Esophagus muscularis mucosa (tissue), 4 donors: ENCODE measurements at regions not wholly inside any gene's neighbourhood (a gene's known extent, or its start where the extent isn't known, plus 50 kb on each side); places are given as distances from the start of the nearest gene placed in this dataset.

ENCODE experiments used
- EP300 ChIP-seq: sonication (generic); formaldehyde crosslinking; IDR thresholded peaks from one replicate; pipeline ENCODE4 v1.6.1; 2017; ENCODE audit warnings: antibody characterized with exemption
- POLR2A ChIP-seq: fragments of 450-650 bp; IDR thresholded peaks from one replicate; pipeline ENCODE4 v1.6.1; 2017; ENCODE audit warnings: antibody characterized with exemption, moderate library complexity, mild to moderate bottlenecking, low read depth
- POLR2AphosphoS5 ChIP-seq, 2 donors: sonication (generic); formaldehyde crosslinking; IDR thresholded peaks; one replicate each; pipeline ENCODE4 v1.6.1; 2017; ENCODE audit warnings: antibody characterized with exemption in 2 of 2
- TF ChIP-seq, protein P1 (sequence below), 3 experiments: fragments of 200-600 bp in 2 of 3; fragments of 450-650 bp in 1 of 3; sonication (generic) in 2 of 3; IDR thresholded peaks; one replicate each; pipeline ENCODE4 v1.5.1; 2017 to 2019; ENCODE audit warnings: antibody characterized with exemption in 3 of 3, mild to moderate bottlenecking in 2 of 3, moderate library complexity in 1 of 3

DNA sequence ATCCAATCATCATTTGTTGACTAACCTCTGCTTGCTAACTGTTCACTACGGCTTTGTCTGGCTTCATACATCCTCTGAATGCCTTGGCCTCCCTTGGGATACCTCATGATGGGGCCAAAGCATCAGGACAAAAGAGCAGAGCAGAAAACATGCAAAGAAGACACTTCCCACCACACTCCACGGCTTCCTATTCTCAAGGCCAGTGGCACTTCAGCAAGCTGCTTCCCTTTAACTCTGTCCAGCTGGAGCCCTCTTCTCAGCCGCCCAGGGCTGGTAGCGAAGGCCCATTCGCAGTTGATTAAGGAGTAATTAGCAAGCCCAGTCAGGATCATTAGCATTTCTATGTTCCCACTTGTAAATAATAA is 224.3 kb upstream of the FGGY start:
- TF ChIP-seq, protein P1, sequence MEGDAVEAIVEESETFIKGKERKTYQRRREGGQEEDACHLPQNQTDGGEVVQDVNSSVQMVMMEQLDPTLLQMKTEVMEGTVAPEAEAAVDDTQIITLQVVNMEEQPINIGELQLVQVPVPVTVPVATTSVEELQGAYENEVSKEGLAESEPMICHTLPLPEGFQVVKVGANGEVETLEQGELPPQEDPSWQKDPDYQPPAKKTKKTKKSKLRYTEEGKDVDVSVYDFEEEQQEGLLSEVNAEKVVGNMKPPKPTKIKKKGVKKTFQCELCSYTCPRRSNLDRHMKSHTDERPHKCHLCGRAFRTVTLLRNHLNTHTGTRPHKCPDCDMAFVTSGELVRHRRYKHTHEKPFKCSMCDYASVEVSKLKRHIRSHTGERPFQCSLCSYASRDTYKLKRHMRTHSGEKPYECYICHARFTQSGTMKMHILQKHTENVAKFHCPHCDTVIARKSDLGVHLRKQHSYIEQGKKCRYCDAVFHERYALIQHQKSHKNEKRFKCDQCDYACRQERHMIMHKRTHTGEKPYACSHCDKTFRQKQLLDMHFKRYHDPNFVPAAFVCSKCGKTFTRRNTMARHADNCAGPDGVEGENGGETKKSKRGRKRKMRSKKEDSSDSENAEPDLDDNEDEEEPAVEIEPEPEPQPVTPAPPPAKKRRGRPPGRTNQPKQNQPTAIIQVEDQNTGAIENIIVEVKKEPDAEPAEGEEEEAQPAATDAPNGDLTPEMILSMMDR (IDR thresholded peaks at IDR 0.05), result no peak
- TF ChIP-seq POLR2A (no peak), POLR2AphosphoS5 (IDR thresholded peaks at IDR 0.05) (no peak), EP300 (no peak)
